Endothelial cell of umbilical vein (primary cell): ENCODE measurements at regions not wholly inside any gene's neighbourhood (a gene's known extent, or its start where the extent isn't known, plus 50 kb on each side); places are given as distances from the start of the nearest gene placed in this dataset.

Experiments
- CTCF ChIP-seq, 2 donors: IDR thresholded peaks; 1 replicate in 1 of 2; 2 replicates in 1 of 2; pipeline ENCODE4 v1.5.1; 2011; ENCODE audit warnings: low read length in 2 of 2, mild to moderate bottlenecking in 2 of 2, moderate library complexity in 2 of 2, control low read depth in 1 of 2, inconsistent platforms in 1 of 2, low read depth in 1 of 2; ENCODE audit not compliant: insufficient read depth in 1 of 2; ENCODE audit errors: extremely low read depth in 1 of 2
- FOS ChIP-seq: IDR thresholded peaks from 2 replicates; pipeline ENCODE4 v1.6.1; 2011; ENCODE audit warnings: mild to moderate bottlenecking, low read length, moderate library complexity, borderline replicate concordance; ENCODE audit not compliant: insufficient read depth
- GATA2 ChIP-seq: IDR thresholded peaks from 2 replicates; pipeline ENCODE4 v1.7.0; 2011; ENCODE audit warnings: low read depth, mild to moderate bottlenecking, moderate library complexity, mixed read lengths, low read length; ENCODE audit not compliant: insufficient read length, insufficient read depth
- MYC ChIP-seq: IDR thresholded peaks from one replicate; pipeline ENCODE4 v1.6.1; 2011; ENCODE audit warnings: mild to moderate bottlenecking, low read depth, low read length
- POLR2A ChIP-seq: IDR thresholded peaks from 2 replicates; pipeline ENCODE4 v1.6.1; 2012; ENCODE audit warnings: low read depth, mild to moderate bottlenecking, control low read depth, low read length
- POLR2AphosphoS5 ChIP-seq: IDR thresholded peaks from 2 replicates; pipeline ENCODE4 v1.6.1; 2012; ENCODE audit warnings: low read depth, mild to moderate bottlenecking, control low read depth, low read length, moderate library complexity; ENCODE audit not compliant: insufficient read depth
- TF ChIP-seq, protein P1 (sequence below): IDR thresholded peaks from 2 replicates; pipeline ENCODE4 v1.6.1; 2011; ENCODE audit not compliant: insufficient read depth, insufficient read length

- TF ChIP-seq FOS (no peak), POLR2AphosphoS5 (no peak), CTCF (IDR thresholded peaks at IDR 0.05; ENCODE audit: extremely low read depth in 1 of 2, insufficient read depth in 1 of 2, low read depth in 1 of 2, low read length in 2 of 2) (no peak), POLR2A (no peak), MYC (no peak), GATA2 (no peak)
- TF ChIP-seq, protein P1, sequence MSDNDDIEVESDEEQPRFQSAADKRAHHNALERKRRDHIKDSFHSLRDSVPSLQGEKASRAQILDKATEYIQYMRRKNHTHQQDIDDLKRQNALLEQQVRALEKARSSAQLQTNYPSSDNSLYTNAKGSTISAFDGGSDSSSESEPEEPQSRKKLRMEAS = no peak
These were observed 207.7 kb upstream of the DACH1 start for GRCh38 chr13:72074663-72075062.
